HG02938 (cell line): ENCODE measurements at regions not wholly inside any gene's neighbourhood (a gene's known extent, or its start where the extent isn't known, plus 50 kb on each side); places are given as distances from the start of the nearest gene placed in this dataset.

Experiments
- ATAC-seq: cut with Tn5 transposase; IDR thresholded peaks from one replicate; pipeline ENCODE4 v1.9.1; 2021; ENCODE audit warnings: mild to moderate bottlenecking, moderate library complexity; ENCODE audit not compliant: unreplicated experiment

DNA sequence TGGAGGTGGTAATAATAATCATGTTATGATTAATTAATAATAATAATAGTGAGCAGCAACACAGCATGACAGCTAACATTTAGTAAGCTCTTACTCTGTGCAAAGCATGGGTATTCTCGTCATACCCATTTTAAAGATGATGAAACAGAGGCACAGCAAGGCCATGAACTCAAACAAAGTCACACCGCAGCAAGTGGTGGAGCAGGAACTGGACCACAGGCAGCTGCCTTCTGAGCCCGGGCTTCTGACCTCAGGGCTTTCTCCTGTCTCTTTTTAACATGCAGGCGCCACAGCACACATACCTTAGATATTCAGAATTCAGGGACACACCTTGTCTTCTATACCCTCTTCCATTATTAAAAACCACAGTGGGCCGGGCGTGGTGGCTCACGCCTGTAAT lies 50.7 kb upstream of the SPATA12 start:
- no peak for ATAC-seq

DNA sequence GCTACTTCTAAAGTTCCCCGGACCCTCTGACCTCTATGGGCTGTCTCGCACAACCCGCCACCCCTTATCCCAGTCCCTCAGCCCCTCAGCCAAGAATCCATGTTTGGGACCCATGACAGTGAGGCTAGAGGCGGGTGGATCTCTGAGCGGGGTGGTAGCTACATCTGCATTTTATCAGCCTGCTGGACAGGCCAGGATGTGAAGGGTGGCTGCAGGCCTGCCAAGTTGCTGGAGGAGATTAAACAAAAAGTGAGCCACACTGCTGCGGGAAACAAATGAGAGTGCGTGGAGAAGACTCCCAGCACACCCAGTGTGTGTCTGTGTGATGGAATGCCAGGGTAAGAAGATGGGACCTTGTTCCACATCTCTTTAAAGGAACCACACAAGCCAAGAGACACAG lies 51.1 kb upstream of the SPATA12 start:
- ATAC-seq, result no peak

DNA sequence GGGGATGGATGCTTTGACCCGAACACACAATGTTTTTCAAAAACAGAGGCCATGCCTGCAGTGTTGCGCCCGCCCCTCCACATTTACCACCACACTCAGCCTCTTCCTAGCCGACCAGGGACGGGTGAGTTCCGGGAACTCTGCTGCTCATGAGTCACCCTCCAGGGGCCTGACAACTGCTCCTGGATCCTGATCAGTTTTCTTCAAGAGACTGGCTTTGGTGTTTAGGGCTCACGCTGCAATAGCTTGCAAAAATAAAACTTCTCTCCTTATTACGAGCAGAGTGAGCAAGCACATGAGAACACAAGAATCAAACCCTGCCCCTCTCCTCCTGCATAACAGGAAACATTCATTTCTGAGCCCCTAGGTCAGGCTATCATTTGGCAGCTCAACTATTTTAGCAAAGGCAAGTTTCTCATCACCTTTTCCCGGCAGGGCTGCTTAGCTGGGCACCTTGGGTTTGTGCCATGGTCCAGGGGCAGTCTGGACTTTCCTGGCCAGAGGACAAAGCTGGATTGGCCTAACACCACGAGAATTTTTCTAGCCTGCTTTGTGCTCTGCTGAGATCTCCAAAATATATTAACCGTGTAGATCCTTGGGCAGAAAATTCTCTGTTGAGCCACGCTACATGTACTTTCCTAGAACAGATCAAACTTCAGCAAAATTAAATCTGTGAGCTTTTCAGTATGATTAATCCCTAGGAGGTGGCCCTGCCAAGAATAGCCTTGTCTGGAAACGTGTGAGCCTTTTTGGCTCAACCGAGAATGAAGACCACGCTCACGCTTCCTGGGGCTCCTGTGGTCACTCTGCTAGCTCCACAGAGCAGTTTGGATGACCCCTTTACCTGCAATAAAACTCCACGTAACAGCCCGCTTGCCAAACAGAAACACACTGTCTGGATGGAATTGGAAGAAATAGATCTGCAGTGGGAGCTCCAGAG lies 52.7 kb upstream of the SPATA12 start:
- ATAC-seq, result no peak

DNA sequence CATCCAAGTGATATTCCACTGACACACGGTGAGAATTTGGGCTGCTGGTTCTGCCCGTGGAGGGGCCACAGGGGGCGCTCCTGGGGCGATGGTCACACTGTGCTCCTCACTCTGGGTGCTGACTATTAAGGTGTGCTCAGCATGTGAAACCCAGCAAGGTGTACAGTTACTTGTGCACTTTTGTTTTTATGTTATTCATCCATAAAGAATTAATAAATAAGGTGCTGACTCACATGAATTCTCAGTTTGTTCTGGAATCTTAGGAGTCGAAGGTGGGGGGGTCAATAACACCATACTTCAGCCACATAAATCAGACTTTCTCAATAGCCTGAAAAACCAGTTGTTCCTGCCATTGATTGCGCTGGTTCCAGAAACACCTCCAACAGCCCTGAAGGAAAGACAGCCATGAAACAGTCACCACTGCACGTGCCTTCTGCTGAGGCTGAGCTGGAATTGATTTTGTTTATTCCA lies 53.5 kb upstream of the SPATA12 start:
- no peak for ATAC-seq

DNA sequence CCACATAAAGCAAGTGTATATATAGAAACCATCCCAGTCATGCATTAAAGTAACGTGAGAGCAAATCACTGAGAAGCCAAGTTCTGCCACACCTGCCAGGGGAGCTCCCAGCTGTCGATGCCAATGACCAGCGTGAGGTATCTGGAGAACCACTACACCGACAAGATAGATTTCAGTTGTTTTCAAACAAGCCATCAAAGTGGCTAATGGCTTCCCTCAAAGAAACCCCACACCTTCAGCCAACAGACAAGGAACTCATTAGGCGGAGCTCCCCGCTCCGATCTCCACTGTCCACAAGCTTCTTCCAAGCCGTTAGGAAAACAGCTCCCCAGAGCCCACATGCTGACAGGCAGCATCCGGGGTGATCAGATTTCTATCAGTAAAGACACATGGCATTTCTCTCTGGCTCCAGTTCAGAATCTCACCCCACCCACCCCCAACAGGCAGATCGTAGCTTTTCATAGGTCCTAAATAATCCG lies 54.2 kb upstream of the SPATA12 start:
- no peak for ATAC-seq

DNA sequence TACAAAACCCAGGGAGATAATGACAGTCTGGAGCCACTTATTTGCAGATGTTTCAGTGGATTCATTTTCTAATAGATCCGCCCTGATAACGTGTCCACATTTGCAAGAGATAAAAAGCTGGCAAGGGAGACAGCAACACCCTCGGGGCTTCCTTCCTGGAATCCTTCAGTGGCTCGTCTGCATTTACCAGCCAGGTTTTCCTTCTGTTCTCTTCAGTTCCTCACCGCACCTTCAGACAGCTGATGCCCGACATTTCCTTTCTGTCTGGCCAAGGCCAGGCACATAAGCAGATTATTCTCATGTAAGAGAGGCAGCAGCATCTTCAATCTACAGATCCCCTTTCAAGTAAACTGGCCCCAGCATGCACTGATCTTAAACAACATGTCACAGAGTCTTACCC lies 56.2 kb upstream of the SPATA12 start:
- no peak for ATAC-seq

DNA sequence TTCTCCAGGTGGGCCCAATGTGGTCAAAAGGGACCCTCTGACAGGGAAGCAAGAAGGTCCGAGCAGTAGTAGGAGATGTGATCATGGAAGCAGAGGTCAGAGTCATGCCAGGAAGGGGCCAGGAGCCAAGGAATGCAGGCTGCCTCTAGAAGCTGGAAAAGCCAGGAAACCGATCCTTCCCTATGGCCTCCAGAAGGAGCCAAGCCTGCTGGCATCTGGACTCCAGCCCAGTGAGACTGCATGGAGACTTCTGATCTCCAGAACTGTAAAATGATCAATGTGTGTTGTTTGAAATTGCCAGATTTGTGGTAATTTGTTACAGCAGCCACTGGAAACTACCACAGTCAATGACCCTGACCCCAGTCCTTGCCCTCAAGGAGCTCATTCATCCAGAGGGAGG lies 56.8 kb upstream of the SPATA12 start:
- ATAC-seq, result no peak

DNA sequence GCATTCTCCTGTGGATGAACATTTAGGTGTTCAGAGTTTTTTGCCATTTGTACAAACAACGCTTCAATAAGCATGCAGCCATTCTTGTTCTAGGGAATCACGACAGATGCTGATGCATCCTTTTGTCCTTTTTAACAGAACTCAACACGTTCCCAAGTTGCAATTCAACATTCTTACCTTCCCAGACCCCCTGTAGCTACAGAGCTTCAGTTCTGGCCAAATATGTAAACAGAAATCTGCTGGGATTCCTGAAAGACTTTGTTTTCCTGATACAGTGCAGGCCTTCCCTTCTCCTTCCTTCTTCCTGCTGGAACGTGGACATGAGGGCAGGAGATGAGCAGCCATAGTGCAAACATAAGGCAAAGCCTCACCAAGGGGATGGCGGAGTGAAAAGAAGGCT lies 59.1 kb upstream of the SPATA12 start:
- no peak for ATAC-seq

DNA sequence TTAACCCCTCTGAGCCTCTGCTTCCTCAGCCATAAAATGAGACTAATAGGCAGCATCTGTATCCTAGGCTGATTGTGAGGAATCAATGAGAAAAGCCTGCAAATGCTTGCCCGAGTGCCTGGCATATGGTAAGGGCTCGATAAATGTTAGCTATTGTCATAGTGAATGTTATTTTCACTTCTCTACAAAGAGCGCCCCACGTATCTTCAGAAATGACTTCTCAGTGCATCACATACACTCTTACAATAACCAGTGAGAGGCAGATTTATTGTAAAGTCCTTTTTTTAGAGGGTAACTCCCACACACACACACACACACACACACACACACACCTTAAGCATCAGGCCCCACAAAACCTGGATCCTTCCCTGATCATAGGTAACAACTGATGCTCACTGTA lies 60.5 kb upstream of the SPATA12 start:
- ATAC-seq, result no peak

DNA sequence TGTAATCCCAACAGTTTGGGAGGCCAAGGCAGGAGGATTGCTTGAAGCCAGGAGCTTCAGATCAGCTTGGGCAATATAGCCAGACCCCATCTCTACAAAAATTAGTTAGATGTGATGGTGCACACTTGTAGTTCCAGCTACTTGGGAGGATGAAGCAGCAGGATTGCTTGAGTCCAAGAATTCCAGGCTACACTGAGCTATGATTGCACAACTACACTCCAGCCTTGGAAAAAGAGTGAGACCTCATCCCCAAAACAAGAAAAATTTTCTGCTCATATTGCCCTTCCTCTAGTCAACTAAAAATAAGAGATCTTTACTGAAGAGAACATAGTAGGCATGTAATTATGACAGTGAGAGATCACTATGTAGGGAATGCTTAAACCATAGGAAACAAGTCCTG lies 60.9 kb upstream of the SPATA12 start:
- ATAC-seq, result no peak

DNA sequence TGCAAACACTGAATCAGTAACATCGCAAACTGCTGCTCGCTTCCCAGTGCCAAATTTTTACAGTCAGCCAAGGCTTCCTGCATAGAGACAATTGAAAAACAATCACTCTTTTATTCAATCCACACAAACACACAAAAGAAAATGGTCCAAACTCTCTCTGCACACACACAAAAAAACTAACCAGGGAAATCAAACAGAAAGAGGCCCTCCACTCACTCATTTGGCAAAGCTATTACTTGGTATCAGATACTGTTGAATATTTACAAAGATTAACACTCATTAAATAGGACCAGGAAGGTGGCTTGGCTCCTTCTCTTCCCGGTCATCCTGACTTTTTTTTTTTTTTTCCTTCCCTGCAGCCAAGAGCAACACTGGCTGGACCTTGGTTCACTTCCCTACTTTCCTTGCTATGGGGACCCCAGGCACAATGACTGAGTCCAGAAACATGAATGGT lies 62.4 kb upstream of the SPATA12 start:
- ATAC-seq, result no peak

DNA sequence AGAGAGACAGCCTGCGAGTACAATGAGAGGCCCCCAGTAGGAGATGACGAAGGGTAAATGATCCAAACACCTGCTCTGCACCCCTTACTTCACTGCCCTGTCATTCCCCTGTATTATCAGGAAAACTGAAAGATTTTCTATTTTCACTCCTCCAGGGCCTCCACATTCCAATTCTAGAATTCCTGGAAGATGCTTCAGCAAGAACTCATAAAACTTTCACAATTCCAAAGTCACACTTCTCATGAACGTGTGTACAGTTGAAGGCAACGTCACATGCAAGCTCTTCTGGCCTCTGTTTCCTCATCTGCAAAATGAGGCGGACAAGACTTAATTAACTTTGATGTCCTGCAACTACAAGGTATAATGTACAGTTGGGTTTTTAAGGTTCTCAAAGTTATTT lies 62.8 kb upstream of the SPATA12 start:
- no peak for ATAC-seq

DNA sequence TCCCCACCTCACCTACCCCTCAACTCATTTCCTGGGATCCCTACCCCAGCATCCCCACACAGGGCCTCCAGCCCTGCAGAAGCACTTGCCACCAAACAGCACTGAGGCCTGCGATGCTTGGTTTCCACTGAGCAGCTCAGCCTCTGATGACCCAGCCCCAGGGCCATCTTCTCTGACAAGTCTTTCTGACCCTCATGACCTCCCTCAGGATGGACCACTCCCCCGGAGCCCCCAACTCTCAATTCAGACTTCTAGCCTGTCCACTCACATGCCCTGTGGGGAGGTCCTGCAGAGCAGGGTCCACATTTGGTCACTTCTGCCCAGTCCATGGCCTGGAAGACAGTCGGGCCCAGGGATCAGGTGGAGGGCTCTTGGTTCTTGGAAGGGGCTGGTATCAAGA lies 63.4 kb upstream of the SPATA12 start:
- ATAC-seq, result no peak

DNA sequence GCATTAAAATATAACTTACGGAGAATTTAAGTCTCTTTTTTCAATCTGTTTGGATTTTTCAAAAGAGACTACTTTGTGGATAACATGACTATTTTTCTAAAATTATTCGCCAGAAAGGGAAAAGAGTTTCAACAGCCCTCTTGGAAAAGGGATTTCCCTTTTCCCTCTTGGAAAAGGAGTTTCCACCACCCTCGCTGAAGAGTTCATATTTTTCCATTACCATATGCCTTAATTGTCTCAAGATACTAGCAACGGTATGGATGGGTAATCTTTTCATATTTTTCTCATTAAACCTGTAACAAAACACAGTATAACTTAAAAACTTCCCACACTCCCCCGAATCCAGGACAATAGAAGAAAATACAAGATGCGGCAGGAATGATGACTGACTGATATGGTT lies 66.1 kb upstream of the SPATA12 start:
- no peak for ATAC-seq

DNA sequence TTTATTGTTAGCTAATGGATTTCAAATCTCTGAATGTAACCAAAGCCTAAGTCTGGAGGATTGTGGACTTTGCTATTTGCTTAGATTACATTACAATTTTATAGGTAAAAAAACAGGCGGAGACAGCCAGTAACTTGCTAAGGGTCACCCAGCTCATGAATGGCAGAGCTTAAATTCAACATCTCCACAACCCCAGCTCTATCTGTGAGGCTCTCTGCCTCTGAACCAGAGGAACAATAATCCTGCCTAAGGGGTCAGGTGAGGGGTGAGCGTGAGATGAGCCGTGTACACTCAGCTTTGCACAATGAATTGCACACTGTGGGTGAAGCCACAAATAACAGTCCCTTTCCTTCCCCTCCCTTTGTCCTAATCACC lies 69.8 kb upstream of the SPATA12 start:
- ATAC-seq, result no peak

DNA sequence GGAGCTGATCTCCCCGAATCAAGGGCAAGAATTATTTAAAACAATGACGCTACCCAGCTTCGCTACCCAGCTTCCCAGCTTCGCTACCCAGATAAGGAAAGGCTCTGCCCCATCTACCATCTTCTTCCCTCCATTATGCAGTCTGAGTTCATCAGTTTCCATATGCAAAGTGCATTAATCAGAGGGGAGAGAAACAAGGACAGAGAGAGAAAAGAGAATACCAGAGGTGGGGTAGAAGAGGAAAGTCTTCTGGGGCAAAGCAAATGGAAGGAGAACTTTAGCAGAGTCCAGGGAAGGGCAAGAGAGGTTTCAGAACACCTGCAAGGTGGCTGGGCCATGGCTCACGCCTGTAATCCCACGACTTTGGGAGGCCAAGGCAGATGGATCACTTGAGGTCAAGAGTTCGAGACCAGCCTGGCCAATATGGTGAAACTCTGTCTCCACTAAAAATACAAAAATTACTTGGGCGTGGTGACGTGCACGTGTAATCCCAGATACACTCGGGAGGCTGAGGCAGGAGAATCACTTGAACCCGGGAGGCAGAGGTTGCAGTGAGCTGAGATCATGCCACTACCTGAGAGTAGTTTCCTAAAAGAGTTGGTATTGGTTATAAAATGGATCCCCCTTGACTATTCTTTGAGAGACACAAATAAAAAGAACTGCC lies 70.4 kb upstream of the SPATA12 start:
- ATAC-seq, result no peak

DNA sequence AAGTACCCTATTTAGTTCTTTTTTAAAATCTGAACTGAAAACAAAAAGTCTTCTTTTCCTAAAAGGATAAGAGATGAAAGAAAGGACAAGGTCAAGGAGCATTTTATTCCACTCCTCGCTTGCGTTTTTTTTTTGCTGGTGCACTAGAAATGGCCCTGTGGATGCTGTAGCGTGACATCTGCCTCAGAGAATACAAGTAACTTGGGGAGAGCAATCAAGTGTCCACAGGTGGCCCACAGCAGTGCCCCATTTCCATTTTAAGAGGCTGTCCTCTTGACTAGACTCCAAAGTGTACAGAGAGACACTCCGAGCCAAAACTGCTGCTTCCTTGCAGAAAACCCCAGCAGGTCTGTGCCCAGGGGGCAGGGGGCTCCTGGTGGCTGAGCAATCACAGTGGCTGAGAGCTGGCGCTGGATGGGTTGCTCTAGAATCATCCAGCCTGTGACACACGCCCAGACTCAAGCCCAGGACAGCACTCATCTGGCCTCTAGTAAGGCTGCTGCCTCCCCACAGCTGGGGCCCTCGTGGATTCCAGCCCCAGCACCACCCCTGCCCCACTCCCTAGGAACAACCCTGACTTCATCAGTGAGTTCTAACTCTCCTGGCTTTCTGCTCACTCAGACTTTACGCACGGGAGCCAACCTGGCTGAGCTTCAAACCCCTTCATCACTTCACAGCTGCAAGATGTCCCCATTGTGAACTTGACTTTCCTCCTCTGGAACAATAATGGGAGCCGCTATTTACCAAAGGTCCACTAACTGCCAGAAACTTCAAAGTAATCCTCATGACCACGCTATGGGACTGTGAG lies 71.1 kb upstream of the SPATA12 start:
- ATAC-seq, result no peak

DNA sequence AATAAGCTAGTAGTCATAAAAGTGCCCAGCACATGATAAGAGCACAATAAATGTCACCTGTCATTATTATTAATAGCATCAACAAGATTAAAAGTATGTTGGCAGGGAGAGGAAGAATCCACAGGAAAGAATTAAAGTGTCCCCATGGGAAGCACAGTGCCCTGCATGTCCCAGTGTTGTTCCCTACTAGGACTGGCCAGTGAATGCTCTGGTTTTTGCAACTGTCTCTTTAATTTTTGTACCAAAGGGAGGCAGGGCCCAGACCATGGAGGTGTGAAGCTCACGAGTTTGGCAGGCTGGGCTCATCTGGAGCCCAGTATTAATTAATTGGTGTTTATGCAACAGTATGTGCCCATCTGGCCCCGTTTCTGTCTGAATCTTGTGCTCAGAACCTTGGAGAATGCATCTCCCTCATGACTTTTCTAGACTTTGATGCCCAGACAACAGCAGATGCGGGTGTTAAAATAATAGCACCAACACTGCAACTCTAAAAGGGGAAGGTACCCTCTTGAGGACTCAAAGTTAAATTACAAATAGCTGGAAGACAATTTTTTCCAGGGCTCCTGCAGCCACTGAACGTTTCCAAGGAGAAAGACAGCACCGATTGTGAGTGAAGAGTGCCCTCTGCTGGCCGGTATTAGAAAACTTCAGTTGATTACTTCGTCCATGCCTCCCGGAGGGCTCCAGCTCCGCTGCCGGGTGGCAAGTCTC lies 71.9 kb upstream of the SPATA12 start:
- ATAC-seq, result no peak

DNA sequence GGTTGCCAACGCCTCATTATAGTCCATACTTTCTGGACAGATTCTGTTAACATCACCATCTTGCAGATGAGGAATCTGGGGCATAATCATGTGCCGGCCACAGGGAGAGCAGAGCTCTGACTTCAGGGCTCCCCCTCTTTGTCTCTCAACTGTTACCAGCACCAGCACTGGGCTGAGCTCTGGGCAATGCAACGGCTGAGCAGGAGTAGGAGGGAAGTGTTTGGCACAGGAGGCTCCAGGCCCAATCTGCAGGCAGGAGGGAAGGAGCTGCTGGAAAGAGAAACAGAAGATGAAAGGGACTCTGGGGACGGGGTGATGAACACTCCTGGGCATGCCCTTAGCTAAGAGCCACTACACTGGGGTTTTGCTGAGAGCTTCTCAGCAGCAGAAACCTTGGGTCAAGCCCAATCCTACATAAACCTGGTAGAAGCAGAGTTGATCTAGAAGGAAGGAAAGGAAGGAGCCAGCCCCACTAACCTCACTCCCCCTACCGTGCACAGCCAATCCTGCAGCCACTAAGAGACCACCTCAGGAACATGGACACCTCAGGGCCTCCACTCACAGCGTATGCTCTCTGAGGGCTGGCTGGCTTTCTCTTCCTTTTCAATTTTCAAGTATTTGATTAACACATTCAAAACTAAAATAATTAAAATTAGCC lies 73.1 kb upstream of the SPATA12 start:
- no peak for ATAC-seq

DNA sequence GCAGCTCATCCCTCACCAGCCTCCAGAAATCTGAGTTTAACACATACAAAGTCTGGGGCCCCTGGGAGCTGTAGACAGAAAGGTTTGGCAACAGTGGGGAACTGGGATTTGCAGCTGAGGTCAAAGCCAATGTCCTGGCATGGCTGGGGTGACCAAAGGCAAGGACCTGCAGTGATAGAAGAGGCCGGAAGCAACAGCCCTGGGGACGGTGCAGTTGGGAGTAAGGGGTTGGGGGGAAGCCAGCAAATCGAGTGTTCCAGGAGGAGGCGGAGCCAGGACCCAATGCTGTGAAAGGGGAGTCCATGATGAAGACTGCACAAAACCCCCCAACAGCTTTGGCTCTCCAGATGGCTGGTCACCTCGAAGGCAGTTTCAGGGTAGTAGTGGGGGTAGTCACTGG lies 74.1 kb upstream of the SPATA12 start:
- no peak for ATAC-seq
